ENCODE measurements at regions not wholly inside any gene's neighbourhood (a gene's known extent, or its start where the extent isn't known, plus 50 kb on each side); places are given as distances from the start of the nearest gene placed in this dataset.
"Not testable (repeated sequence)": the region's sequence is repeated elsewhere in the genome, so short reads cannot be mapped to it uniquely, and the experiment has no call there.

- Histone ChIP-seq H3K4me3 (ENCODE audit: low read depth in 1 of 2, low read length in 2 of 2) (no peak overlapping the region), H3K9me3 (ENCODE audit: control insufficient read depth in 1 of 2, low read length in 2 of 2) (no peaks in the 10 kb centered on the region), H3K27me3 (ENCODE audit: low read depth, low read length) (no peaks in the 10 kb centered on the region), H3K4me1 (ENCODE audit: control insufficient read depth in 1 of 2, insufficient read depth in 2 of 2, low read length in 2 of 2) (no peaks in the 10 kb centered on the region), H3K27ac (ENCODE audit: low read length) (no peak overlapping the region), H3K36me3 (ENCODE audit: control insufficient read depth in 1 of 2, insufficient read depth in 2 of 2, low read length in 2 of 2) (no peaks in the 10 kb centered on the region)
These were observed 241.0 kb upstream of the PRSS1 start for GRCh38 chr7:142508251-142508650.

GRCh38 chr7:142507799-142508198 is 241.5 kb upstream of the PRSS1 start:
- no peak overlapping the region for H3K27ac ChIP-seq (ENCODE audit: low read length)
- no peaks in the 10 kb centered on the region for H3K4me1 ChIP-seq (ENCODE audit: control insufficient read depth in 1 of 2, insufficient read depth in 2 of 2, low read length in 2 of 2)
- H3K36me3 ChIP-seq (ENCODE audit: control insufficient read depth in 1 of 2, insufficient read depth in 2 of 2, low read length in 2 of 2), result no peaks in the 10 kb centered on the region
- no peaks in the 10 kb centered on the region for H3K27me3 ChIP-seq (ENCODE audit: low read depth, low read length)
- H3K9me3 ChIP-seq (ENCODE audit: control insufficient read depth in 1 of 2, low read length in 2 of 2), result no peaks in the 10 kb centered on the region
- H3K4me3 ChIP-seq (ENCODE audit: low read depth in 1 of 2, low read length in 2 of 2), result no peak overlapping the region

- not testable (repeated sequence) for H3K4me3 ChIP-seq (ENCODE audit: low read depth in 1 of 2, low read length in 2 of 2); H3K36me3 ChIP-seq (ENCODE audit: control insufficient read depth in 1 of 2, insufficient read depth in 2 of 2, low read length in 2 of 2); H3K9me3 ChIP-seq (ENCODE audit: control insufficient read depth in 1 of 2, low read length in 2 of 2); H3K27ac ChIP-seq (ENCODE audit: low read length); H3K4me1 ChIP-seq (ENCODE audit: control insufficient read depth in 1 of 2, insufficient read depth in 2 of 2, low read length in 2 of 2); H3K27me3 ChIP-seq (ENCODE audit: low read depth, low read length)
These were observed 242.2 kb upstream of the PRSS1 start for GRCh38 chr7:142507066-142507465.

GRCh38 chr7:142506601-142507000 is 242.7 kb upstream of the PRSS1 start:
- Histone ChIP-seq H3K4me1 (ENCODE audit: control insufficient read depth in 1 of 2, insufficient read depth in 2 of 2, low read length in 2 of 2) (no peaks in the 10 kb centered on the region), H3K4me3 (ENCODE audit: low read depth in 1 of 2, low read length in 2 of 2) (no peak overlapping the region), H3K27me3 (ENCODE audit: low read depth, low read length) (no peaks in the 10 kb centered on the region), H3K27ac (ENCODE audit: low read length) (no peak overlapping the region), H3K9me3 (ENCODE audit: control insufficient read depth in 1 of 2, low read length in 2 of 2) (no peaks in the 10 kb centered on the region), H3K36me3 (ENCODE audit: control insufficient read depth in 1 of 2, insufficient read depth in 2 of 2, low read length in 2 of 2) (no peaks in the 10 kb centered on the region)

- not testable (repeated sequence) for H3K27me3 ChIP-seq (ENCODE audit: low read depth, low read length); H3K4me3 ChIP-seq (ENCODE audit: low read depth in 1 of 2, low read length in 2 of 2); H3K27ac ChIP-seq (ENCODE audit: low read length); H3K4me1 ChIP-seq (ENCODE audit: control insufficient read depth in 1 of 2, insufficient read depth in 2 of 2, low read length in 2 of 2); H3K36me3 ChIP-seq (ENCODE audit: control insufficient read depth in 1 of 2, insufficient read depth in 2 of 2, low read length in 2 of 2); H3K9me3 ChIP-seq (ENCODE audit: control insufficient read depth in 1 of 2, low read length in 2 of 2)
These were observed 245.3 kb upstream of the PRSS1 start for GRCh38 chr7:142503949-142504348.

- Histone ChIP-seq H3K4me1 (ENCODE audit: control insufficient read depth in 1 of 2, insufficient read depth in 2 of 2, low read length in 2 of 2) (no peaks in the 10 kb centered on the region), H3K9me3 (ENCODE audit: control insufficient read depth in 1 of 2, low read length in 2 of 2) (no peaks in the 10 kb centered on the region), H3K27me3 (ENCODE audit: low read depth, low read length) (no peaks in the 10 kb centered on the region), H3K27ac (ENCODE audit: low read length) (no peak overlapping the region), H3K4me3 (ENCODE audit: low read depth in 1 of 2, low read length in 2 of 2) (no peak overlapping the region), H3K36me3 (ENCODE audit: control insufficient read depth in 1 of 2, insufficient read depth in 2 of 2, low read length in 2 of 2) (no peaks in the 10 kb centered on the region)
These were observed 245.2 kb upstream of the PRSS58 start for GRCh38 chr7:142503036-142503435.

- no peaks in the 10 kb centered on the region for H3K27me3 ChIP-seq (ENCODE audit: low read depth, low read length)
- H3K9me3 ChIP-seq (ENCODE audit: control insufficient read depth in 1 of 2, low read length in 2 of 2), result no peaks in the 10 kb centered on the region
- H3K4me1 ChIP-seq (ENCODE audit: control insufficient read depth in 1 of 2, insufficient read depth in 2 of 2, low read length in 2 of 2), result peaks cover 0 to 4% of the 10 kb centered on the region in 2 donors
- no peak overlapping the region for H3K27ac ChIP-seq (ENCODE audit: low read length)
- no peak overlapping the region for H3K4me3 ChIP-seq (ENCODE audit: low read depth in 1 of 2, low read length in 2 of 2)
- H3K36me3 ChIP-seq (ENCODE audit: control insufficient read depth in 1 of 2, insufficient read depth in 2 of 2, low read length in 2 of 2), result no peaks in the 10 kb centered on the region
These were observed 243.6 kb upstream of the PRSS58 start for GRCh38 chr7:142501434-142501833.

- H3K36me3 ChIP-seq (ENCODE audit: control insufficient read depth in 1 of 2, insufficient read depth in 2 of 2, low read length in 2 of 2), result no peaks in the 10 kb centered on the region
- H3K27me3 ChIP-seq (ENCODE audit: low read depth, low read length), result no peaks in the 10 kb centered on the region
- peaks cover 0 to 4% of the 10 kb centered on the region in 2 donors for H3K4me1 ChIP-seq (ENCODE audit: control insufficient read depth in 1 of 2, insufficient read depth in 2 of 2, low read length in 2 of 2)
- no peaks in the 10 kb centered on the region for H3K9me3 ChIP-seq (ENCODE audit: control insufficient read depth in 1 of 2, low read length in 2 of 2)
- H3K4me3 ChIP-seq (ENCODE audit: low read depth in 1 of 2, low read length in 2 of 2), result no peak overlapping the region
- no peak overlapping the region for H3K27ac ChIP-seq (ENCODE audit: low read length)
These were observed 242.5 kb upstream of the PRSS58 start for GRCh38 chr7:142500366-142500765.

- Histone ChIP-seq H3K27me3 (ENCODE audit: low read depth, low read length) (no peaks in the 10 kb centered on the region), H3K36me3 (ENCODE audit: control insufficient read depth in 1 of 2, insufficient read depth in 2 of 2, low read length in 2 of 2) (no peaks in the 10 kb centered on the region), H3K4me1 (ENCODE audit: control insufficient read depth in 1 of 2, insufficient read depth in 2 of 2, low read length in 2 of 2) (peaks cover 0 to 4% of the 10 kb centered on the region in 2 donors), H3K27ac (ENCODE audit: low read length) (no peak overlapping the region), H3K4me3 (ENCODE audit: low read depth in 1 of 2, low read length in 2 of 2) (no peak overlapping the region), H3K9me3 (ENCODE audit: control insufficient read depth in 1 of 2, low read length in 2 of 2) (no peaks in the 10 kb centered on the region)
These were observed 241.8 kb upstream of the PRSS58 start for GRCh38 chr7:142499635-142500034.

GRCh38 chr7:142498364-142498763 is 240.5 kb upstream of the PRSS58 start:
- Histone ChIP-seq H3K9me3 (ENCODE audit: control insufficient read depth in 1 of 2, low read length in 2 of 2) (no peaks in the 10 kb centered on the region), H3K27me3 (ENCODE audit: low read depth, low read length) (no peaks in the 10 kb centered on the region), H3K4me1 (ENCODE audit: control insufficient read depth in 1 of 2, insufficient read depth in 2 of 2, low read length in 2 of 2) (peaks cover 0 to 4% of the 10 kb centered on the region in 2 donors), H3K4me3 (ENCODE audit: low read depth in 1 of 2, low read length in 2 of 2) (no peak overlapping the region), H3K27ac (ENCODE audit: low read length) (no peak overlapping the region), H3K36me3 (ENCODE audit: control insufficient read depth in 1 of 2, insufficient read depth in 2 of 2, low read length in 2 of 2) (no peaks in the 10 kb centered on the region)

GRCh38 chr7:142496545-142496991 is 238.7 kb upstream of the PRSS58 start:
- Histone ChIP-seq H3K4me3 (ENCODE audit: low read depth in 1 of 2, low read length in 2 of 2) (no peak overlapping the region), H3K36me3 (ENCODE audit: control insufficient read depth in 1 of 2, insufficient read depth in 2 of 2, low read length in 2 of 2) (no peaks in the 10 kb centered on the region)

GRCh38 chr7:142495879-142496278 is 238.0 kb upstream of the PRSS58 start:
- H3K4me1 ChIP-seq (ENCODE audit: control insufficient read depth in 1 of 2, insufficient read depth in 2 of 2, low read length in 2 of 2); H3K27me3 ChIP-seq (ENCODE audit: low read depth, low read length); H3K36me3 ChIP-seq (ENCODE audit: control insufficient read depth in 1 of 2, insufficient read depth in 2 of 2, low read length in 2 of 2); H3K4me3 ChIP-seq (ENCODE audit: low read depth in 1 of 2, low read length in 2 of 2); H3K27ac ChIP-seq (ENCODE audit: low read length); H3K9me3 ChIP-seq (ENCODE audit: control insufficient read depth in 1 of 2, low read length in 2 of 2): not testable (repeated sequence)

More at GRCh38 chr7:142496545-142496991, 238.7 kb upstream of the PRSS58 start:
- H3K9me3 ChIP-seq (ENCODE audit: control insufficient read depth in 1 of 2, low read length in 2 of 2), result no peaks in the 10 kb centered on the region
- H3K4me1 ChIP-seq (ENCODE audit: control insufficient read depth in 1 of 2, insufficient read depth in 2 of 2, low read length in 2 of 2), result peaks cover 0 to 4% of the 10 kb centered on the region in 2 donors
- no peaks in the 10 kb centered on the region for H3K27me3 ChIP-seq (ENCODE audit: low read depth, low read length)
- no peak overlapping the region for H3K27ac ChIP-seq (ENCODE audit: low read length)

Data from muscle layer of duodenum (tissue), 2 donors.